UCSD-AML1 (cell line): ENCODE measurements at regions not wholly inside any gene's neighbourhood (a gene's known extent, or its start where the extent isn't known, plus 50 kb on each side); places are given as distances from the start of the nearest gene placed in this dataset.

Experiments
- DNase-seq: peaks from one replicate; lab custom pipeline; 2025; ENCODE audit not compliant: unreplicated experiment; lab: John Stamatoyannopoulos, UW

GRCh38 chr5:97670447-97670846, 487.4 kb upstream of the RIOK2 start:
- DNase-seq: no peak

- no peak for DNase-seq
Observed at GRCh38 chr5:97676608-97677007, 493.6 kb upstream of the RIOK2 start.

GRCh38 chr5:97694091-97694490, 511.0 kb upstream of the RIOK2 start:
- DNase-seq: no peak

GRCh38 chr5:97714424-97714823, 531.4 kb upstream of the RIOK2 start:
- DNase-seq: no peak

GRCh38 chr5:97726106-97726505, 543.1 kb upstream of the RIOK2 start:
- no peak for DNase-seq

- no peak for DNase-seq
Observed at GRCh38 chr5:97728920-97729319, 545.9 kb upstream of the RIOK2 start.

GRCh38 chr5:97729938-97730337, 546.9 kb upstream of the RIOK2 start:
- DNase-seq: no peak

- no peak for DNase-seq
Observed at GRCh38 chr5:97735209-97735608, 552.2 kb upstream of the RIOK2 start.

GRCh38 chr5:97737608-97738007, 554.6 kb upstream of the RIOK2 start:
- DNase-seq: no peak

- DNase-seq: no peak
Observed at GRCh38 chr5:97745817-97746216, 562.8 kb upstream of the RIOK2 start.

- no peak for DNase-seq
Observed at GRCh38 chr5:97750576-97750975, 567.5 kb upstream of the RIOK2 start.

- DNase-seq: no peak
Observed at GRCh38 chr5:97751540-97751939, 568.5 kb upstream of the RIOK2 start.

GRCh38 chr5:97752871-97753270, 569.8 kb upstream of the RIOK2 start:
- no peak for DNase-seq

- DNase-seq: no peak
Observed at GRCh38 chr5:97762483-97762882, 579.4 kb upstream of the RIOK2 start.

- no peak for DNase-seq
Observed at GRCh38 chr5:97764700-97765099, 581.7 kb upstream of the RIOK2 start.

- no peak for DNase-seq
Observed at GRCh38 chr5:97778451-97778850, 595.4 kb upstream of the RIOK2 start.

- no peak for DNase-seq
Observed at GRCh38 chr5:97788369-97788768, 605.3 kb upstream of the RIOK2 start.

GRCh38 chr5:97797994-97798451, 615.0 kb upstream of the RIOK2 start:
- no peak for DNase-seq

GRCh38 chr5:97801461-97801860, 618.4 kb upstream of the RIOK2 start:
- DNase-seq: no peak

- no peak for DNase-seq
Observed at GRCh38 chr5:97820138-97820537, 637.1 kb upstream of the RIOK2 start.

GRCh38 chr5:97832645-97833296, 649.7 kb upstream of the RIOK2 start:
- no peak for DNase-seq

- DNase-seq: no peak
Observed at GRCh38 chr5:97834561-97834960, 651.5 kb upstream of the RIOK2 start.

- no peak for DNase-seq
Observed at GRCh38 chr5:97835112-97835511, 652.1 kb upstream of the RIOK2 start.
